Esophagus muscularis mucosa (tissue), 4 donors: ENCODE measurements at regions not wholly inside any gene's neighbourhood (a gene's known extent, or its start where the extent isn't known, plus 50 kb on each side); places are given as distances from the start of the nearest gene placed in this dataset.
A peak's percentile ranks its signal among the peaks of the same experiment; 100 is the strongest.

Experiments used
- DNase-seq: peaks from one replicate; pipeline ENCODE4 v3.0.0-alpha.2; 2017; ENCODE audit errors: extremely low spot score
- H3K27ac ChIP-seq, 4 donors: fragments of 200-600 bp; sonication (generic); replicated peaks in 1 of 4; 1 replicate in 3 of 4; 2 replicates in 1 of 4; pipeline ENCODE4 v1.5.1; 2016 to 2019; ENCODE audit warnings: mild to moderate bottlenecking in 1 of 4
- H3K27me3 ChIP-seq, 4 donors: fragments of 200-600 bp; sonication (generic); one replicate each; pipeline versions ENCODE4 v1.5.1 to v1.6.0; 2016 to 2019
- H3K36me3 ChIP-seq, 4 donors: fragments of 200-600 bp; sonication (generic); one replicate each; pipeline ENCODE4 v1.5.1; 2016 to 2019
- H3K4me1 ChIP-seq, 4 donors: fragments of 200-600 bp; sonication (generic); one replicate each; pipeline ENCODE4 v1.5.1; 2016 to 2019
- H3K4me3 ChIP-seq, 4 donors: fragments of 200-600 bp; sonication (generic); 1 replicate in 2 of 4; 2 replicates in 2 of 4; pipeline ENCODE4 v1.5.1; 2016 to 2019; ENCODE audit warnings: mild to moderate bottlenecking in 4 of 4, moderate library complexity in 1 of 4
- H3K9me3 ChIP-seq, 4 donors: fragments of 200-600 bp; sonication (generic); 1 replicate in 3 of 4; 2 replicates in 1 of 4; pipeline ENCODE4 v1.5.1; 2016 to 2019
- EP300 ChIP-seq: sonication (generic); formaldehyde crosslinking; IDR thresholded peaks from one replicate; pipeline ENCODE4 v1.6.1; 2017; ENCODE audit warnings: antibody characterized with exemption
- POLR2A ChIP-seq: fragments of 450-650 bp; IDR thresholded peaks from one replicate; pipeline ENCODE4 v1.6.1; 2017; ENCODE audit warnings: antibody characterized with exemption, moderate library complexity, mild to moderate bottlenecking, low read depth
- POLR2AphosphoS5 ChIP-seq, 2 donors: sonication (generic); formaldehyde crosslinking; IDR thresholded peaks; one replicate each; pipeline ENCODE4 v1.6.1; 2017; ENCODE audit warnings: antibody characterized with exemption in 2 of 2
- WGBS: methylation state at CpG from one replicate; pipeline ENCODE4 v1.1.5; 2018; 5-methylcytosine and 5-hydroxymethylcytosine counted together
- intact Hi-C: fragments of 100-400 bp; cut with DNase I; formaldehyde crosslinking; loops from one replicate; pipeline ENCODE4 v1.15.1; 2023
- TF ChIP-seq, protein P1 (sequence below), 3 experiments: fragments of 200-600 bp in 2 of 3; fragments of 450-650 bp in 1 of 3; sonication (generic) in 2 of 3; IDR thresholded peaks; one replicate each; pipeline ENCODE4 v1.5.1; 2017 to 2019; ENCODE audit warnings: antibody characterized with exemption in 3 of 3, mild to moderate bottlenecking in 2 of 3, moderate library complexity in 1 of 3

DNA sequence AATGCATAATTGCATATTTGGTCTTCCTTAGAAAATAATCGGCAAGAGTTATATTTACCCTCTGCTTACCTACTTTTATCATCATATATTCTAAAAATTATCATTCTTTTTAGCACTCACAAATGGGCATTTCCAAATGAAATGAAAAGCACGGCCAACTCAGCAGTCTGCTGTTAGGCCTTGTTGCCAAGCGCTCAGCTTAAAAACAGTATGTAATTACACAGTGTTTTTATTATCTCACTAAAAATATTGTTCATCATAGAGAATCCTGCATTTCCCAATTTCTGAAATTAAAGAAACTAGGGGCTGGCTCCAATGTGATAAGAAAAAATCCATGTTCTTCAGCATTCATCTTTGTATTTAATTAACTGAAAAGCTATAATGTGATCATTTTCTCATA lies 391.7 kb upstream of the ADARB2 start:
- Histone ChIP-seq H3K9me3 (no peaks in the 10 kb centered on the region), H3K27ac (no peak overlapping the region), H3K36me3 (no peaks in the 10 kb centered on the region), H3K27me3 (no peaks in the 10 kb centered on the region), H3K4me1 (no peaks in the 10 kb centered on the region), H3K4me3 (no peak overlapping the region)
- DNase-seq: no peak
- TF ChIP-seq EP300: no peak
- intact Hi-C loops: no loop called here
- WGBS: 85% methylated on average over 3 of the region's 3 CpGs

DNA sequence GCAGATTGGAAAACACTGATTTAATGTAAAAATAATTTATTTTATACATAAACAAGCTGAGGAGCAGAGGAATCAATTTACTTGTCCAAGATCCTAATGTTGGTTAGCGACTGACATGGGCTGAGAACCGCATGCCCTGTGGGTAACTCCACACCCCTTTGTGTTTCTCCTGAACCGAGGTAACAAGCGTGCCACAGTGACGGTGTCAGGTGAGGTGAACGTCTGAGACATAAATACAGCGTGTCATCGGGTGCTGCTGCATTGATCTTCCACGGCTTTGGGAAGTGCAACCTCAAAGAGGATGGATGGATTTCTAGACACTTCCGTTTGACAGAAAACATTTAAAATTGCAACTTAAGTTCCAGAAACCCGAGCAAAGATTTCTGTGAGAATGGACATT lies 386.8 kb upstream of the ADARB2 start:
- H3K27ac ChIP-seq: no peak overlapping the region
- no peaks in the 10 kb centered on the region for H3K9me3 ChIP-seq
- H3K27me3 ChIP-seq: no peaks in the 10 kb centered on the region
- intact Hi-C loops: no loop called here
- TF ChIP-seq EP300: no peak
- TF ChIP-seq, protein P1, sequence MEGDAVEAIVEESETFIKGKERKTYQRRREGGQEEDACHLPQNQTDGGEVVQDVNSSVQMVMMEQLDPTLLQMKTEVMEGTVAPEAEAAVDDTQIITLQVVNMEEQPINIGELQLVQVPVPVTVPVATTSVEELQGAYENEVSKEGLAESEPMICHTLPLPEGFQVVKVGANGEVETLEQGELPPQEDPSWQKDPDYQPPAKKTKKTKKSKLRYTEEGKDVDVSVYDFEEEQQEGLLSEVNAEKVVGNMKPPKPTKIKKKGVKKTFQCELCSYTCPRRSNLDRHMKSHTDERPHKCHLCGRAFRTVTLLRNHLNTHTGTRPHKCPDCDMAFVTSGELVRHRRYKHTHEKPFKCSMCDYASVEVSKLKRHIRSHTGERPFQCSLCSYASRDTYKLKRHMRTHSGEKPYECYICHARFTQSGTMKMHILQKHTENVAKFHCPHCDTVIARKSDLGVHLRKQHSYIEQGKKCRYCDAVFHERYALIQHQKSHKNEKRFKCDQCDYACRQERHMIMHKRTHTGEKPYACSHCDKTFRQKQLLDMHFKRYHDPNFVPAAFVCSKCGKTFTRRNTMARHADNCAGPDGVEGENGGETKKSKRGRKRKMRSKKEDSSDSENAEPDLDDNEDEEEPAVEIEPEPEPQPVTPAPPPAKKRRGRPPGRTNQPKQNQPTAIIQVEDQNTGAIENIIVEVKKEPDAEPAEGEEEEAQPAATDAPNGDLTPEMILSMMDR (IDR thresholded peaks at IDR 0.05): no peak
- WGBS: 65% methylated on average over 11 of the region's 11 CpGs
- peak; percentile 29 for DNase-seq
- H3K36me3 ChIP-seq: no peaks in the 10 kb centered on the region
- H3K4me1 ChIP-seq: no peaks in the 10 kb centered on the region
- no peak overlapping the region for H3K4me3 ChIP-seq

DNA sequence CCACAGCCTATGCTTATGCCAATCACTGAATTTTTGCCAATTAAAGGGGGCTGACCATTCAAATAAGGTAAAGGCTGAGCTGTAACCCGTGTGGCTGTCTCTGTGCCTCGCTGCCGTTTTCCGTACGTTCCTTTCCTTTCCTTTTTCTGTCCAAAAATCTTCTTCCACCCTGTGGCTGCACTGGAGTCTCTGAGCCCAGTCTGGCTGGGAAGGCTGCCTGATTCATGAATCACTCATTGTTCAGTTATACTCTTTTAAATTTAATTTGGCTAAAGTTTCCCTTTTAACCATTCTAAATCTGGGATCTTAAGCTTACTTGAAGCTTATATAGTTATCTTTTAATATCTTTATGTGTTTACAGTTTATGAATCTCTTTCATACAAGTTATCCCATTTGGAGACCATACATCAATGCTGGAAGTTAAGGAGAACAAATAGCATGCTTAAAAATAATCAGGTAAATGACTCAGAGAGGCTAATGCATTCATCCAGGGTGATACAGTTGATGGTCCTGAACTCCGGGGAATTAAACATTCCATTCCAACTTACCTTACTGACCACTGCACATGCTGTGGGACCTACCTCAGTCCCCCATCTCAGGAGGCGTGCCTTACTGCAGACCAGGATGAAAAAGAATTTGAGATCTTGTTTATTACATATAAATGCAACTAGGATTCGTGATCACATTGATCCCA lies 385.3 kb upstream of the ADARB2 start:
- peak; percentile 91 for DNase-seq
- peaks cover 0 to 1% (median 0%) of the 10 kb centered on the region in 4 donors for H3K27me3 ChIP-seq
- no peaks in the 10 kb centered on the region for H3K4me1 ChIP-seq
- 59% methylated on average over 8 of the region's 8 CpGs for WGBS
- H3K36me3 ChIP-seq: no peaks in the 10 kb centered on the region
- TF ChIP-seq EP300 (no peak), POLR2AphosphoS5 (IDR thresholded peaks at IDR 0.05) (no peak), POLR2A (no peak)
- TF ChIP-seq, protein P1 (IDR thresholded peaks at IDR 0.05): no peak
- H3K4me3 ChIP-seq: no peak overlapping the region
- intact Hi-C loops: no loop called here
- H3K9me3 ChIP-seq: peaks cover 0 to 3% (median under 1%) of the 10 kb centered on the region in 4 donors
- no peak overlapping the region for H3K27ac ChIP-seq

DNA sequence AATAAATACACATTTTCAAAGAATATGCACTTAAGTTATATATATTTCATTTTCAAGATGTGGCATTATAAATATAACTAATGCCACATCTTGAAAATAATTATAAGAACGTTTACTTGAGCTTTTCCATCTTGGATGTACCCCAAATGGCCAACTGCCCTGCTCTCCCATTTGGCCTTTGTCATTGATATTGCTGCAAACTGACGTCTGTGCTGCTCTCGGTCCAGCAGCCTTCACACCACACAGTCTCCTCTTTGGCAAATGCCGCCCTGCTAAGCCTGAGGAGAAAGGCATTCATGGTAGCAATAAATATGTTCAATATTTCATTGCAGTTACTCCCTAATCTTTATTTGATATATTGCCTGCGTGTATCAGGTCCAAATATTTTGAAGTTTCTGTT lies 384.6 kb upstream of the ADARB2 start:
- DNase-seq: peak; percentile 12
- Histone ChIP-seq H3K4me1 (no peaks in the 10 kb centered on the region), H3K4me3 (no peak overlapping the region), H3K27me3 (peaks cover 0 to 5% (median 0%) of the 10 kb centered on the region in 4 donors), H3K36me3 (no peaks in the 10 kb centered on the region), H3K9me3 (peaks cover 0 to 9% (median 4%) of the 10 kb centered on the region in 4 donors), H3K27ac (no peak overlapping the region)
- WGBS: 13% methylated on average over 5 of the region's 5 CpGs
- no peak for TF ChIP-seq EP300
- TF ChIP-seq POLR2AphosphoS5 (IDR thresholded peaks at IDR 0.05): no peak
- no peak for TF ChIP-seq POLR2A
- TF ChIP-seq, protein P1 (IDR thresholded peaks at IDR 0.05): no peak
- intact Hi-C loops: no loop called here

DNA sequence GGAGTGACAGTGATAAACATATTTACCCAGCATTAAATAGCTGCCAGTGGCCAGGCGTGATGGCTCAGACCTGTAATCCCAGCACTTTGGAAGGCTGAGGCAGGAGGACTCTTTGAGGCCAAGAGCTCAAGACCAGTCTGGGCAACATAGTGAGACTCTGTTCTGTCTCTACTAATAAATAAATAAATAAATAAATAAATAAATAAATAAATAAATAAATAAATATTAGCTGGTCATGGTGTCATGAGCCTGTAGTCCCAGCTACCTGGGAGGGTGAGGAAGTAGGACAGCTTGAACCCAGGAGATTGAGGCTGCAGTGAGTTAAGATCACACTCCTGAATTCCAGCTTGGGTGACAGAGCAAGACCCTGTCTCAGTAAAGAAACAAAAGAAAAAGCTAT lies 384.0 kb upstream of the ADARB2 start:
- DNase-seq: peak; percentile 55
- Histone ChIP-seq H3K27ac (no peak overlapping the region), H3K9me3 (peaks cover 0 to 12% (median 4%) of the 10 kb centered on the region in 4 donors), H3K4me3 (no peak overlapping the region), H3K36me3 (no peaks in the 10 kb centered on the region), H3K27me3 (peaks cover 0 to 5% (median 0%) of the 10 kb centered on the region in 4 donors), H3K4me1 (no peaks in the 10 kb centered on the region)
- TF ChIP-seq EP300: no peak
- TF ChIP-seq, protein P1 (IDR thresholded peaks at IDR 0.05): no peak
- no peak for TF ChIP-seq POLR2A
- no peak for TF ChIP-seq POLR2AphosphoS5 (IDR thresholded peaks at IDR 0.05)
- intact Hi-C loops: no loop called here
- 77% methylated on average over 1 of the region's 1 CpG for WGBS
